ENCODE measurements at regions not wholly inside any gene's neighbourhood (a gene's known extent, or its start where the extent isn't known, plus 50 kb on each side); places are given as distances from the start of the nearest gene placed in this dataset.

- Mint-ChIP-seq H3K27ac (no peak overlapping the region), H3K4me3 (ENCODE audit: low read depth) (no peak overlapping the region), H3K27me3 (ENCODE audit: low read depth) (no peaks in the 10 kb centered on the region), H3K36me3 (ENCODE audit: low read depth) (no peaks in the 10 kb centered on the region), H3K9me3 (peaks cover 4% of the 10 kb centered on the region), H3K4me1 (ENCODE audit: low read depth) (no peaks in the 10 kb centered on the region)
- intact Hi-C loops (cut with micrococcal nuclease) = no loop called here
- DNase-seq (ENCODE audit: low spot score) = no peak
Measured at GRCh38 chr4:181676546-181676945, 566.7 kb upstream of the TENM3 start.

GRCh38 chr4:181677201-181677600 lies 566.0 kb upstream of the TENM3 start:
- Mint-ChIP-seq H3K4me3 (ENCODE audit: low read depth) (no peak overlapping the region), H3K9me3 (peaks cover 4% of the 10 kb centered on the region), H3K27ac (no peak overlapping the region), H3K27me3 (ENCODE audit: low read depth) (no peaks in the 10 kb centered on the region), H3K4me1 (ENCODE audit: low read depth) (no peaks in the 10 kb centered on the region), H3K36me3 (ENCODE audit: low read depth) (no peaks in the 10 kb centered on the region)
- DNase-seq (ENCODE audit: low spot score) = no peak
- intact Hi-C loops (cut with micrococcal nuclease) = no loop called here

- H3K36me3 Mint-ChIP-seq (ENCODE audit: low read depth) = no peaks in the 10 kb centered on the region
- no peaks in the 10 kb centered on the region for H3K4me1 Mint-ChIP-seq (ENCODE audit: low read depth)
- H3K27me3 Mint-ChIP-seq (ENCODE audit: low read depth) = no peaks in the 10 kb centered on the region
- no peak for DNase-seq (ENCODE audit: low spot score)
- H3K27ac Mint-ChIP-seq = no peak overlapping the region
- H3K4me3 Mint-ChIP-seq (ENCODE audit: low read depth) = no peak overlapping the region
- peaks cover 4% of the 10 kb centered on the region for H3K9me3 Mint-ChIP-seq
- intact Hi-C loops (cut with micrococcal nuclease) = no loop called here
Measured at GRCh38 chr4:181677621-181678020, 565.6 kb upstream of the TENM3 start.

DNA sequence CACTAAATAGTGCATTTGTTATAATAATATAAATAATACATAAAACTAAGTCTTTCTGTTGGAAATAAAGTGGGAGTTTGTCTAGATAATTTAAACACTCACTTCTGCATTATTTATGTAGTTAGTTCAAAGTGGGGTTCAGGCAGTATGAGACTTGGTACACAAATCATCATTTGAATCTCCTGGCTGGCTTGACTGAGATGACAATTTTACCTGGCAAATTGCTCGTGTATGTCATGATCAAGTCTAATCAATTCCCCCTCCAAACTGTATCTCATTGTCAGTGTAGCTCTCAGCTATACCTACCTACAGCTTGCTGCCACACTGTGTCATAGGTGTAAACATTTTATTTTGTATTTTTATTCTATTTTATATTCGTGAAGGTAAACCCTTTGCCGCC lies 563.4 kb upstream of the TENM3 start:
- no peaks in the 10 kb centered on the region for H3K36me3 Mint-ChIP-seq (ENCODE audit: low read depth)
- H3K4me3 Mint-ChIP-seq (ENCODE audit: low read depth) = no peak overlapping the region
- no peak for DNase-seq (ENCODE audit: low spot score)
- H3K27me3 Mint-ChIP-seq (ENCODE audit: low read depth) = no peaks in the 10 kb centered on the region
- intact Hi-C loops (cut with micrococcal nuclease) = no loop called here
- H3K27ac Mint-ChIP-seq = no peak overlapping the region
- H3K9me3 Mint-ChIP-seq = peaks cover 4% of the 10 kb centered on the region
- H3K4me1 Mint-ChIP-seq (ENCODE audit: low read depth) = no peaks in the 10 kb centered on the region

- no peaks in the 10 kb centered on the region for H3K4me1 Mint-ChIP-seq (ENCODE audit: low read depth)
- H3K36me3 Mint-ChIP-seq (ENCODE audit: low read depth) = no peaks in the 10 kb centered on the region
- no peak overlapping the region for H3K4me3 Mint-ChIP-seq (ENCODE audit: low read depth)
- intact Hi-C loops (cut with micrococcal nuclease) = no loop called here
- H3K9me3 Mint-ChIP-seq = no peaks in the 10 kb centered on the region
- no peaks in the 10 kb centered on the region for H3K27me3 Mint-ChIP-seq (ENCODE audit: low read depth)
- H3K27ac Mint-ChIP-seq = no peak overlapping the region
- no peak for DNase-seq (ENCODE audit: low spot score)
Measured at GRCh38 chr4:181682367-181683047, 560.7 kb upstream of the TENM3 start.

DNA sequence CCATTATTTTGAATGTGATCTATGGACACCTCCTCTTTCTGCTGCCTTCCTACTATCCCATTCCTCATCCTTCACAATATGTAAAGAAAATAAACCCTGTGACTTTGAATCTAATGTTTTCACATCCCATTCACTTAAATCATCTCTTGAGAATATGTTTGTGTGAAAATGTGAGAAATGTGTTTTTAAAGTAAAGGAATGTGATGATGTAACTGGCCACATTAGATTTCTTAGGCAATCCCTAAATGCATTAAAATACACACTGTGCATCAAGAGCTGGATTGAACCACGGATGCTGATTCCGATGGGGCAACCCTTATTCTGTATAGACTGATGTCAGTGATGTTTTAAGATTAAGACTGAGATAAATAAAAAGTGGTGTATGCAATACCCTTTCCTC lies 558.9 kb upstream of the TENM3 start:
- Mint-ChIP-seq H3K4me3 (ENCODE audit: low read depth) (no peak overlapping the region), H3K27ac (no peak overlapping the region), H3K9me3 (no peaks in the 10 kb centered on the region), H3K36me3 (ENCODE audit: low read depth) (no peaks in the 10 kb centered on the region), H3K4me1 (ENCODE audit: low read depth) (no peaks in the 10 kb centered on the region), H3K27me3 (ENCODE audit: low read depth) (no peaks in the 10 kb centered on the region)
- intact Hi-C loops (cut with micrococcal nuclease) = no loop called here
- DNase-seq (ENCODE audit: low spot score) = no peak

- intact Hi-C loops (cut with micrococcal nuclease) = no loop called here
- Mint-ChIP-seq H3K27ac (no peak overlapping the region), H3K4me3 (ENCODE audit: low read depth) (no peak overlapping the region), H3K9me3 (no peaks in the 10 kb centered on the region), H3K4me1 (ENCODE audit: low read depth) (no peaks in the 10 kb centered on the region), H3K27me3 (ENCODE audit: low read depth) (no peaks in the 10 kb centered on the region), H3K36me3 (ENCODE audit: low read depth) (no peaks in the 10 kb centered on the region)
- no peak for DNase-seq (ENCODE audit: low spot score)
Measured at GRCh38 chr4:181685461-181685860, 557.7 kb upstream of the TENM3 start.

DNA sequence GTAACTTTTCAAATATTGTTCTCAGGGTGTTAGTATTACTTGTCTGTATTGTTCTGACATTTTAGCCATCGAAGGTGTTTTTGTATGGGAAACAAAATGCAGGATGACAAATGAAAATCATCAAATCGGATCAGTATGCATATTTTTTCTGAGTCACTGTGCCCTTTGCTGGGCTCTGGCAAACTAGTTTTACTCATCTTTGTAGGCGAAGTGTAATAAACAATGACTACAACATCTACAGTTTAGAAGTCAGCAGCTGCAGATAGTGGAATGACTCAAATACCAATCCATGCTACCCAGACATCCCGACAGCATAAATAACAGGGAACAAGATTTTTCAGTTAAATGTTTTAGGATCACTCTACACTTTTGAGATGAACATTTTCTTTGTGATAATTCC lies 557.3 kb upstream of the TENM3 start:
- intact Hi-C loops (cut with micrococcal nuclease) = no loop called here
- no peaks in the 10 kb centered on the region for H3K36me3 Mint-ChIP-seq (ENCODE audit: low read depth)
- H3K4me1 Mint-ChIP-seq (ENCODE audit: low read depth) = no peaks in the 10 kb centered on the region
- no peak for DNase-seq (ENCODE audit: low spot score)
- no peak overlapping the region for H3K27ac Mint-ChIP-seq
- H3K9me3 Mint-ChIP-seq = no peaks in the 10 kb centered on the region
- H3K27me3 Mint-ChIP-seq (ENCODE audit: low read depth) = no peaks in the 10 kb centered on the region
- no peak overlapping the region for H3K4me3 Mint-ChIP-seq (ENCODE audit: low read depth)

GRCh38 chr4:181687116-181687515 lies 556.1 kb upstream of the TENM3 start:
- H3K4me1 Mint-ChIP-seq (ENCODE audit: low read depth) = no peaks in the 10 kb centered on the region
- no peak overlapping the region for H3K4me3 Mint-ChIP-seq (ENCODE audit: low read depth)
- no peaks in the 10 kb centered on the region for H3K27me3 Mint-ChIP-seq (ENCODE audit: low read depth)
- intact Hi-C loops (cut with micrococcal nuclease) = no loop called here
- H3K9me3 Mint-ChIP-seq = no peaks in the 10 kb centered on the region
- no peak overlapping the region for H3K27ac Mint-ChIP-seq
- no peaks in the 10 kb centered on the region for H3K36me3 Mint-ChIP-seq (ENCODE audit: low read depth)
- DNase-seq (ENCODE audit: low spot score) = no peak

DNA sequence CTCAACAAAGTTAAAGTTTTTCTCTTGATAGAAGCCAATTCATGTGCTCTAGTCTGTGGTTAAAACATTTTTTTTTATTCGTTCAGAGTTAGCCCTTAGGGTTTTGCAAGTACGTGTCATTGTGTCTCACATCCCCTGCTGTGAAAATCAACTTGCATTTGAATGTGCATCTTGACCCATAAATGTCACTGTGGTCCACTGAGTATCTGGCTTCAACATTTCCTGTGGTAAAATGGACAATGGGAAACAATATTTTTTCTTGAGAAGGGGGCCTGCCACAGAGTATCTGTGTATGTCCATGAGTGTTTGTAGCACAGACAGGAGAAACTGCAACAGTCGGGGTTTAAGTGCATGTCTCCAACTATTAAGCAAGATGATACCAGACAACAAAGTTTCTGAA lies 554.8 kb upstream of the TENM3 start:
- no peak for DNase-seq (ENCODE audit: low spot score)
- Mint-ChIP-seq H3K9me3 (no peaks in the 10 kb centered on the region), H3K27ac (no peak overlapping the region), H3K4me3 (ENCODE audit: low read depth) (no peak overlapping the region), H3K27me3 (ENCODE audit: low read depth) (no peaks in the 10 kb centered on the region), H3K36me3 (ENCODE audit: low read depth) (no peaks in the 10 kb centered on the region), H3K4me1 (ENCODE audit: low read depth) (no peaks in the 10 kb centered on the region)
- intact Hi-C loops (cut with micrococcal nuclease) = no loop called here

DNA sequence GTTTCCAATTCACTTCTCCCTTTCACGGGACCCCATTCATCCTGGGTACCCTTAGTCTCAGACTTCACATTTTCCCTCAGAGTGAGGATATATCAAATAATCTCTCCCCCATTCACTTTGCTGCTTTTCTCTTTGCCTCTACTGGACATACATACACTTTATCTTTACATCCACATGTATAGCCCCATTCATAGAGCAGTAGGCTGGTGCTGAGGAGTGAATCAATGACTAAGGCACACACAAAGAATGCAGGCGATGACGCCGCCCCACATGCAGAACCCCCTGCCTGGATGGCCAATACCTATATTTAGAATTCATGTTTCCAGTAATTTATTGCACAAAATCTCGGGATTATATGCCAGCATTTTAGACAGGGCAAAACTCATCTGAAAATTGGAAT lies 554.3 kb upstream of the TENM3 start:
- intact Hi-C loops (cut with micrococcal nuclease) = no loop called here
- Mint-ChIP-seq H3K27ac (no peak overlapping the region), H3K4me1 (ENCODE audit: low read depth) (no peaks in the 10 kb centered on the region), H3K36me3 (ENCODE audit: low read depth) (no peaks in the 10 kb centered on the region), H3K9me3 (no peaks in the 10 kb centered on the region), H3K4me3 (ENCODE audit: low read depth) (no peak overlapping the region), H3K27me3 (ENCODE audit: low read depth) (no peaks in the 10 kb centered on the region)
- DNase-seq (ENCODE audit: low spot score) = no peak

GRCh38 chr4:181690498-181690897 lies 552.7 kb upstream of the TENM3 start:
- H3K27me3 Mint-ChIP-seq (ENCODE audit: low read depth) = no peaks in the 10 kb centered on the region

DNA sequence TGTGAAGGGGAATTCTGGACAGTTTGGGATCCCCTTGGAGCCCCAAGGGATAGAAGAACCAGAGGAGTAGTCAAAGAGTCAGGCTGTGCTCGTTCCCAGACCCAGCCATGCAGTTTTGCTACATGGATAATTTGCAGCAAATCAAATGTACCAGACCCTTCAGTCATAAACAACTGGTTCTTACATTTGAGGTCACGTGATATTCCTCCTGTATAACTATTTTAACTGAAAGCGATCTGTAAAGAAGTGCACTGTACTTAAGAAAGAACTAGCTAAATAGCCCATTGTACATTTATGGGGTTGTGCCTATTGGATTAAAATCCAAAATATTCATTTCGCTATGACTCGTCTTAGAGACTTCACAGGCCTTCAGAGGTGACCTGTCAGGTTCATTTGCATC lies 550.2 kb upstream of the TENM3 start:
- DNase-seq (ENCODE audit: low spot score) = no peak
- intact Hi-C loops (cut with micrococcal nuclease) = no loop called here
- H3K36me3 Mint-ChIP-seq (ENCODE audit: low read depth) = no peaks in the 10 kb centered on the region
- H3K27me3 Mint-ChIP-seq (ENCODE audit: low read depth) = no peaks in the 10 kb centered on the region
- H3K4me1 Mint-ChIP-seq (ENCODE audit: low read depth) = no peaks in the 10 kb centered on the region
- peaks cover 5% of the 10 kb centered on the region for H3K9me3 Mint-ChIP-seq
- H3K4me3 Mint-ChIP-seq (ENCODE audit: low read depth) = no peak overlapping the region
- no peak overlapping the region for H3K27ac Mint-ChIP-seq

More at GRCh38 chr4:181690498-181690897, 552.7 kb upstream of the TENM3 start:
- Mint-ChIP-seq H3K4me3 (ENCODE audit: low read depth) (no peak overlapping the region), H3K4me1 (ENCODE audit: low read depth) (no peaks in the 10 kb centered on the region), H3K27ac (no peak overlapping the region), H3K36me3 (ENCODE audit: low read depth) (no peaks in the 10 kb centered on the region), H3K9me3 (no peaks in the 10 kb centered on the region)
- intact Hi-C loops (cut with micrococcal nuclease) = no loop called here
- no peak for DNase-seq (ENCODE audit: low spot score)

DNA sequence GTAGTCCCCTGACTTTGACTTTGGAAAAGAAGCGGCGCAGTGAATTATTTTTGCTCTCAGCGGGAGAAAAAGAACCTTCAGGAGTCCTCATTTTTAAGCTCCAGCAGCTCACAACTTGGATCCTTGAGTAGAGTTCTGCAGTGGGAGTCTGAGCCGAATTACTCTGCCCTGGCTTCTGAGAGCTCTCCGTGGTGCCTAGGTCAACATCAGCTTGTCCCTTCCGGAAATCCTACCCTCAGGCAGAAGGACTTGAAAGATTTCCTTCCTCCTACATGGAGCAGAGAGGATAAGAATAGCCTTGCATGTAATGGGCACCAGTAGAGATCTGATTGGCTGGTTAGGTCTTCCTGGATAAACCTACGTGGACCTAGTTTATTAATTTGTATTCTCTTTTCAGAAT lies 549.7 kb upstream of the TENM3 start:
- Mint-ChIP-seq H3K9me3 (peaks cover 5% of the 10 kb centered on the region), H3K36me3 (ENCODE audit: low read depth) (no peaks in the 10 kb centered on the region), H3K27ac (no peak overlapping the region), H3K27me3 (ENCODE audit: low read depth) (no peaks in the 10 kb centered on the region), H3K4me1 (ENCODE audit: low read depth) (no peaks in the 10 kb centered on the region), H3K4me3 (ENCODE audit: low read depth) (no peak overlapping the region)
- intact Hi-C loops (cut with micrococcal nuclease) = no loop called here
- DNase-seq (ENCODE audit: low spot score) = no peak

All from activated T-helper 2 cell treated with anti-CD3 and anti-CD28 coated beads, Interferon-gamma antibody, Interleukin-2, Interleukin-4, amounts not matched to agents 10 μg/mL and 5 μg/mL and 100 μg/mL, durations not matched to agents 14 hours and 24 hours and 36 hours (primary cell).